GM12878 (cell line): ENCODE measurements at regions not wholly inside any gene's neighbourhood (a gene's known extent, or its start where the extent isn't known, plus 50 kb on each side); places are given as distances from the start of the nearest gene placed in this dataset.
"Not testable (repeated sequence)": the region's sequence is repeated elsewhere in the genome, so short reads cannot be mapped to it uniquely, and the experiment has no call there.

Experiments used
- ATAC-seq: fragments of 200-7000 bp; cut with Tn5 transposase; 3 replicates; pipeline ENCODE4 v1.9.1; 2020; ENCODE audit warnings: mild to moderate bottlenecking, moderate library complexity
- BruUV-seq: library from RNA; stranded (reverse); fragments of 400-500 nt; replicated peaks from 2 replicates; lab custom pipeline; 2021; lab: Mats Ljungman, UMichigan
- CTCF ChIA-PET: fragments of 300-600 bp; sonication (Branson Sonifier 250); formaldehyde crosslinking; extraction: SDS; loops from one replicate; lab custom pipeline; 2021; ENCODE audit warnings: inconsistent platforms; lab: Yijun Ruan, JAX
- POLR2A ChIA-PET: fragments of 350-600 bp; formaldehyde crosslinking; extraction: SDS; loops from one replicate; lab custom pipeline; 2021; ENCODE audit warnings: inconsistent platforms; lab: Charles Lee
- RAD21 ChIA-PET: fragments of 300-600 bp; sonication (Branson Sonifier 250); formaldehyde crosslinking; loops from one replicate; lab custom pipeline; 2023; ENCODE audit warnings: antibody characterized with exemption; ENCODE audit not compliant: unreplicated experiment; lab: Charles Lee
- SMC1A ChIA-PET: fragments of 300-600 bp; sonication (Branson Sonifier 250); formaldehyde crosslinking; loops from one replicate; lab custom pipeline; 2023; ENCODE audit not compliant: unreplicated experiment, uncharacterized antibody; lab: Charles Lee
- DNase-seq: peaks from one replicate; pipeline ENCODE4 v3.0.0-alpha.2; 2011; ENCODE audit warnings: low read depth, low spot score
- FAIRE-seq: peaks from 3 replicates; lab custom pipeline; 2011; peaks lifted over from hg19 to GRCh38; lab: Jason Lieb, UNC
- H2AFZ ChIP-seq: 2 replicates; pipeline ENCODE4 v1.6.0; 2011; ENCODE audit warnings: low read depth, low read length, control low read depth; ENCODE audit not compliant: control insufficient read depth
- H3K27ac ChIP-seq: 2 replicates; pipeline ENCODE4 v1.5.1; 2011; ENCODE audit warnings: control low read depth; ENCODE audit not compliant: control insufficient read depth, insufficient read depth
- H3K27me3 ChIP-seq, 2 experiments: replicated peaks in 1 of 2; 2 replicates each; pipeline versions ENCODE4 v1.6.0 to v1.6.1; 2011; ENCODE audit warnings: low read length in 1 of 2; ENCODE audit not compliant: control insufficient read depth in 2 of 2, insufficient read depth in 2 of 2
- H3K36me3 ChIP-seq, 2 experiments: 2 replicates each; pipeline ENCODE4 v1.5.1; 2011; ENCODE audit warnings: low read length in 1 of 2; ENCODE audit not compliant: control insufficient read depth in 2 of 2, insufficient read depth in 2 of 2
- H3K4me1 ChIP-seq: 2 replicates; pipeline ENCODE4 v1.6.1; 2011; ENCODE audit warnings: mild to moderate bottlenecking, low read length, moderate library complexity, mixed read lengths; ENCODE audit not compliant: control insufficient read depth, insufficient read depth
- H3K4me2 ChIP-seq: 2 replicates; pipeline ENCODE4 v1.6.0; 2011; ENCODE audit warnings: control low read depth; ENCODE audit not compliant: control insufficient read depth, insufficient read depth
- H3K4me3 ChIP-seq: fragments of 200-600 bp; sonication (generic); 2 replicates; pipeline ENCODE4 v1.5.1; 2016
- H3K79me2 ChIP-seq: 2 replicates; pipeline ENCODE4 v1.6.0; 2011; ENCODE audit warnings: low read length; ENCODE audit not compliant: control insufficient read depth, insufficient read depth
- H3K9ac ChIP-seq: 2 replicates; pipeline ENCODE4 v1.8.0; 2011; ENCODE audit warnings: low read length, control low read depth, mixed read lengths; ENCODE audit not compliant: control insufficient read depth, insufficient read depth
- H3K9me3 ChIP-seq: replicated peaks from 3 replicates; pipeline ENCODE4 v1.5.1; 2011; ENCODE audit warnings: mild to moderate bottlenecking, low read length; ENCODE audit not compliant: control insufficient read depth, insufficient read depth
- H4K20me1 ChIP-seq: 2 replicates; pipeline ENCODE4 v1.6.0; 2011; ENCODE audit not compliant: control insufficient read depth, insufficient read depth
- CREM ChIP-seq: IDR thresholded peaks from 2 replicates; pipeline ENCODE4 v1.6.1; 2014; ENCODE audit warnings: antibody characterized with exemption, low read depth
- CUX1 ChIP-seq: IDR thresholded peaks from 2 replicates; pipeline ENCODE4 v1.6.1; 2012; ENCODE audit warnings: improper control_type of control experiment, low read depth, low read length; ENCODE audit not compliant: insufficient replicate concordance
- PAX8 ChIP-seq: fragments of 450-650 bp; IDR thresholded peaks from 2 replicates; pipeline ENCODE4 v1.6.1; 2017; ENCODE audit warnings: mild to moderate bottlenecking, moderate library complexity
- RCOR1 ChIP-seq: conservative IDR thresholded peaks from 2 replicates; pipeline ENCODE4 v1.6.1; 2012; ENCODE audit warnings: low read depth, low read length, improper control_type of control experiment
- SMAD5 ChIP-seq: IDR thresholded peaks from 2 replicates; pipeline ENCODE4 v1.6.1; 2016; ENCODE audit warnings: antibody characterized with exemption, low read depth
- ZNF384 ChIP-seq: IDR thresholded peaks from 2 replicates; pipeline ENCODE4 v1.6.1; 2012; ENCODE audit warnings: low read depth, mild to moderate bottlenecking, low read length, improper control_type of control experiment, borderline replicate concordance
- WGBS: methylation state at CpG from one replicate; pipeline ENCODE4 v1.1.6; 2016; ENCODE audit warnings: low lambda C conversion rate; ENCODE audit not compliant: insufficient replicate concordance, insufficient coverage; ENCODE audit errors: missing lambda C conversion rate; 5-methylcytosine and 5-hydroxymethylcytosine counted together
- in situ Hi-C: fragments of 300-500 bp; cut with MboI; formaldehyde crosslinking; loops from 9 replicates; pipeline ENCODE4 v1.14.3; 2018; ENCODE audit warnings: mixed read lengths
- intact Hi-C: fragments of 100-400 bp; cut with micrococcal nuclease; formaldehyde crosslinking; loops from one replicate; pipeline ENCODE4 v1.14.2; 2022; ENCODE audit not compliant: unreplicated experiment

DNA sequence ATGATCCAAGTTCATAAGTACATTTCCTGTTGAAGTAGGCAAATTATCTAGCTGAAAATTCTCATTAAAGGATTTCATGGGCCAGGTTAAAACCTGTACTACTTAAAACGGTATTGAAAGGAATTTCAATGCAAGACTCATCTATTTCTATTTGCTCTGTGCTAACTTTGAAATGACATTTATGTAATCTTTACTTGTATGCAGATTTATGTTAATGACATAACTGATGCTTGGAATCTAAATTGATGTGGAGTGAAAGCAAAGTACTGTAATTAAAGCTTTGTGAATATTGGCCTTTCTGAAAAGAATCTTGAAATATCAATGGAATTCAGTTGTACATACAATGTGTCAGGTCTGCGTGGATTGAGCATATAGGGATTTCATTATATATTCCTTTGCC, 390.0 kb downstream of the CPS1 start:
- TF ChIP-seq SMAD5 (no peak), PAX8 (no peak), RCOR1 (no peak), CREM (no peak), CUX1 (no peak), ZNF384 (no peak)
- ChIA-PET CTCF (no interaction called here), POLR2A (no interaction called here), SMC1A (interaction anchor here (1.6 kb wide), 1 partner anchor 9 kb away, joined by 4 read pairs; no protein-coding TSS in a partner anchor), RAD21 (no interaction called here)
- no peaks in the 10 kb centered on the region for H3K27me3 ChIP-seq
- no peaks in the 10 kb centered on the region for H3K79me2 ChIP-seq
- H3K9me3 ChIP-seq: no peaks in the 10 kb centered on the region
- FAIRE-seq (no peak), ATAC-seq (no peak), DNase-seq (no peak)
- H3K4me2 ChIP-seq: no peak overlapping the region
- no peak overlapping the region for H3K27ac ChIP-seq
- H2AFZ ChIP-seq: no peak overlapping the region
- H3K36me3 ChIP-seq: no peaks in the 10 kb centered on the region
- no TSS peak for BruUV-seq
- intact Hi-C loops (no loop called here), in situ Hi-C loops (no loop called here)
- H3K4me3 ChIP-seq: no peak overlapping the region
- H4K20me1 ChIP-seq: no peaks in the 10 kb centered on the region
- 0% methylated on average over 2 of the region's 2 CpGs for WGBS
- H3K9ac ChIP-seq: no peak overlapping the region
- H3K4me1 ChIP-seq: no peaks in the 10 kb centered on the region

DNA sequence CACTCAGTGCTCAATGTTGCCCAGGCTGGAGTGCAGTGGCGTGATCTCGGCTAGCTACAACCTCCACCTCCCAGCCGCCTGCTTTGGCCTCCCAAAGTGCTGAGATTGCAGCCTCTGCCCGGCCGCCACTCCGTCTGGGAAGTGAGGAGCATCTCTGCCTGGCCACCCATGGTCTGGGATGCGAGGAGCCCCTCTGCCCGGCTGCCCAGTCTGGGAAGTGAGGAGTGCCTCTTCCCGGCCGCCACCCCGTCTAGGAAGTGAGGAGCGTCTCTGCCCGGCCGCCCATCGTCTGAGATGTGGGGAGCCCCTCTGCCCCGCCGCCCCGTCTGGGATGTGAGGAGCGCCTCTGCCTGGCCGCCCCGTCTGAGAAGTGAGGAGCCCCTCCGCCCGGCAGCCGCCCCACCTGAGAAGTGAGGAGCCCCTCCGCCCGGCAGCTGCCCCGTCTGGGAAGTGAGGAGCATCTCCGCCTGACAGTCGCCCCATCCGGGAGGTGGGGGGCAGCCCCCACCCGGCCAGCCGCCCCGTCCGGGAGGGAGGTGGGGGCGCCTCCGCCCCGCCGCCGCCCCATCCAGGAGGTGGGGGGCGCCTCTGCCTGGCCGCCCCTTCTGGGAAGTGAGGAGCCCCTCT, 394.1 kb downstream of the CPS1 start:
- FAIRE-seq, SMC1A ChIA-PET, H3K36me3 ChIP-seq, H3K9me3 ChIP-seq, DNase-seq, intact Hi-C loops, CTCF ChIA-PET, H3K79me2 ChIP-seq, in situ Hi-C loops, BruUV-seq, H2AFZ ChIP-seq, POLR2A ChIA-PET, H3K4me2 ChIP-seq, ATAC-seq, H3K4me3 ChIP-seq, H3K9ac ChIP-seq, H3K27ac ChIP-seq, H4K20me1 ChIP-seq, H3K4me1 ChIP-seq, RAD21 ChIA-PET, H3K27me3 ChIP-seq: not testable (repeated sequence)
- WGBS: 68% methylated on average over 17 of the region's 41 CpGs
